SK-MEL-5 (cell line): ENCODE measurements at regions not wholly inside any gene's neighbourhood (a gene's known extent, or its start where the extent isn't known, plus 50 kb on each side); places are given as distances from the start of the nearest gene placed in this dataset.

Source experiments
- DNase-seq: peaks from one replicate; pipeline ENCODE4 v3.0.0-alpha.2; 2016; ENCODE audit warnings: low read depth, low spot score
- in situ Hi-C: cut with HindIII; loops from 2 replicates; pipeline ENCODE4 v1.10.0; 2016; ENCODE audit warnings: low sequenced_read_pairs, high pct_unique_total_duplicates, low pct_unique_long_range_greater_than_20kb

DNA sequence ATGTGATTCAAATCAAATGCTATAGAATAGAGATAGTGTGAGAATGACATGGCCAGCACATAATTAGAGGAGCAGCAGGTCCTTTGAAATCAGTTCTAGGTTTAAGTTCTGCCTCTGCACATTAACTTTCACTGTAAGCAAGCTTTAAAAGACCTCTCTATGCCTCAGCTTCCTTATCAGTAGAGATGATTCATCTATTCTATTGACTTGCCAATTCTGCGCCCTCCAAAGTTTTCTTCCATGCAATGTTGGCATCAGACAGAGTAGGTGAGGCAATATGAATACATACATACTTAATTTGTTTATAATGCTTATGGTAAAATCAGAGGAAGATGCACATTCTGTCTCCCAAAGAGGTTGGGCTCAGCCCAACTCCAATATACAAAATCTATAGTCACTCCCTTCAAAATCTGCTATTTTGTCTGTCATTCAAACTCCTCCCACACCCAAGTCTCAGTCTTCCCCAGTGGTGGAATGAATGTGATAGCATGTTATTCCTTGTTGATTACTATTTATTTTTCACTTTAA is 525.5 kb downstream of the RFC3 start:
- DNase-seq = no peak
- in situ Hi-C loops = no loop called here

GRCh38 chr13:34344816-34345215 is 526.9 kb downstream of the RFC3 start:
- in situ Hi-C loops = no loop called here

GRCh38 chr13:34345258-34345965 is 527.5 kb downstream of the RFC3 start:
- in situ Hi-C loops = no loop called here
- no peak for DNase-seq

More at GRCh38 chr13:34344816-34345215, 526.9 kb downstream of the RFC3 start:
- no peak for DNase-seq

DNA sequence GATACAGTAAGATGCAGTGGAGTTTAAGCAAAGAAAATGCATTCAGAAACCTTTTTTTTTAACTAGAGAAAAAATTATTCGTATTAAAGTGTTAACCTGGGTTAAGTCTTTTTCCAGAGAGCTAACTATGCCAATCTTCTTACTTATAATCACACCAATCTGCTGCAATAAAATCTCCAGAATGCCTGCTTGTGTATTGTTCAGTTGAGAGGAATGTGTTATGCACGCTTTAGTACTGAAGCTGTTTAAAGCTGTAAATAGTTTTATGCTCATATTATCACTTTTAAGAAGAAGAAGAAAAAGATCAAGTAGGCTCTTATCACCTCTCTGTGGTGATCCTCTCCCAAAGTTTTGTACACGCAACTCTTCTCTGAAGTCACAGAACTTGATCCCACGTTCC is 528.7 kb downstream of the RFC3 start:
- DNase-seq = no peak
- in situ Hi-C loops = no loop called here

GRCh38 chr13:34347784-34348573 is 530.0 kb downstream of the RFC3 start:
- in situ Hi-C loops = no loop called here
- peak; percentile 26 for DNase-seq

GRCh38 chr13:34349091-34349722 is 531.3 kb downstream of the RFC3 start:
- in situ Hi-C loops = no loop called here
- DNase-seq = no peak

GRCh38 chr13:34350671-34351070 is 532.7 kb downstream of the RFC3 start:
- in situ Hi-C loops = no loop called here
- no peak for DNase-seq

DNA sequence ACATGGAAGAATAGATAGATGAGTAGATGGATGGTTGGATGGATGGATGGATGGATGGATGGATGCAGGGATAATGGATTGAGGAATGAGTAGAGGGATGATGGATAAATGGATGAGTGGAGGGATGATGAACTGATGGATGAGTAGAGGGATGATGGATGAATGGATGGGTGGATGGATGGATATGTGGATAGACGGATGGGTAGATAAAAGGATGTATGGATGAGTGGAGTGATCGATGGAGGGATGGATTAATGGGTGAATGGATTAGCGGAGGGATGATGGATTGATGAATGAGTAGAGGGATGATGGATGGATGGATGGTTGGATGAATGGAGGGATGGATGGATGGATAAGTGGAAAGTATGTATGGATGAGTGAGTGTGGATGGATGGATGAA is 533.2 kb downstream of the RFC3 start:
- DNase-seq = no peak
- in situ Hi-C loops = no loop called here

DNA sequence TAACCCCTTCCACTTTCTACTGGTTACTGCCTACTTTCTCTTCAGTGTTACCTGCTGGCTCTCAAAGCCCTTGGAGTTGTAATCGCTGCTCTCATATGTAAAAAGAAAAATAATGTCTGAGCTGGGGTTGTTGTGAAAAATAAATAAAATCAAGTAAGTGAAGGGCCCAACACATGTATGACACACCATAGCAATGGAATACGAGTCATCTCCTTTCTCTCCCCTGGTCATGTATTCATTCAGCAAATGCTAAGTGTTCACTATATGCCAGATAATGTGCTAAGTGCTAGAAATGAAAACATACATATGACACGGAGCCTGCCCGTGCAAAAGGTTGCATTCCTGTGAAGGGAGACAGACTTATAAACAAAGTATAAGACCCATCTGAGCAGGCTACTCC is 535.0 kb downstream of the RFC3 start:
- in situ Hi-C loops = no loop called here
- DNase-seq = no peak

DNA sequence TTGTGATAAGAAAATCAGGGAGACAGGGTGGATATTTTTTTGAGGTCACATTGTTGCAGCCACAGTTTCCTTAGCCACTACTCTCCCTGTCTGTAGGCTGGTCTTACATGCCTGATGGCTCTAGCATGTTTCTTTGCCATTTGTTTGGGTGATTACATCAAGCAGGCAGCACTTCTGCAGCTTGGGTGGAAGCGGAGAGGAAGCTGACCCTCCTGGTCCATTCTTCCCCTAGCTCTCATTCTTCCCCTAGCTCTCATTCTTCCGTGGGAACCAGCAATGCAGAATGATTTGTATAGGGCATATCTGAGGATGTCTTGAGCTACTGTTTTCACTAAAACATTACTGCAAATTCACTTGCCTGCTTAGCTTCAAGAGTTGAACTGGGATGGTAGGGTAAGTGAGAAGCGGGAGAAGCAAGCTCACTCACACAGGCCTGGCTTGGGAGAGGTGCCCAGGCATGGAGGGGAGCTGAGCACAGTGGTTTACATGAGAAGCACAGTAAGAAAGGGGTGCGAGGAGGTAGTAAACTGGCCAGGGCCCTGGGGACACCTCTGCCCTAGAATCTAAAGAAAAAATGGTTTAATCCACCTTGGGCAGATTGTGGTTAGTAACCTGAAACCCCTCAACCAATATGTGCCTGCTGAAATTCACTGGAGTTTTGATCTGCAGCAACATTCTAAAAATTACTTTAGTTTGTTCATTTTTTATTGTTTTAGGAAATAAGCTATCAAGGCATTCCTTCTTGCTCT is 538.9 kb downstream of the RFC3 start:
- DNase-seq = no peak
- in situ Hi-C loops = no loop called here

- in situ Hi-C loops = no loop called here
- DNase-seq = no peak
Observed at GRCh38 chr13:34357435-34358232, 539.7 kb downstream of the RFC3 start.

- DNase-seq = no peak
- in situ Hi-C loops = no loop called here
Observed at GRCh38 chr13:34358811-34359513, 541.0 kb downstream of the RFC3 start.

- DNase-seq = no peak
- in situ Hi-C loops = no loop called here
Observed at GRCh38 chr13:34360702-34361101, 542.8 kb downstream of the RFC3 start.

DNA sequence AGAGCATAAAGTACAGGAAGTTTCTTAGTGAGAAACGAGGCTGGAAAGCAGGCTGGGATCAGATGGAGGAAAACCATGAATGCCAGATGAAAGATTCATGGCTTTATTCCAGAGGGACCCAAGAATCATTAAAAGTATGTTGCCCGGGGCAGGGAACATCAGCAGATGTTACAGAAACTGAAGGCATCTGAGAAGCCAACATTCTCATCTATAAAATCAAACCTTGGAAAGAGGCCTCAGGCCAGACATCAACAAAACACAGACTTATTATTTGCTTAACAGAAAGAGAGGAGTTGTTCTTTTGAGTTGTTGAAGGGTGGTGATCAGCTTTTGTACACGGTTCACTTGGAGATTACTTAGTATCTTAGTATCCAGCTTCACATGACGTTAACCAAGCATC is 543.6 kb downstream of the RFC3 start:
- DNase-seq = peak; percentile 95
- in situ Hi-C loops = no loop called here

DNA sequence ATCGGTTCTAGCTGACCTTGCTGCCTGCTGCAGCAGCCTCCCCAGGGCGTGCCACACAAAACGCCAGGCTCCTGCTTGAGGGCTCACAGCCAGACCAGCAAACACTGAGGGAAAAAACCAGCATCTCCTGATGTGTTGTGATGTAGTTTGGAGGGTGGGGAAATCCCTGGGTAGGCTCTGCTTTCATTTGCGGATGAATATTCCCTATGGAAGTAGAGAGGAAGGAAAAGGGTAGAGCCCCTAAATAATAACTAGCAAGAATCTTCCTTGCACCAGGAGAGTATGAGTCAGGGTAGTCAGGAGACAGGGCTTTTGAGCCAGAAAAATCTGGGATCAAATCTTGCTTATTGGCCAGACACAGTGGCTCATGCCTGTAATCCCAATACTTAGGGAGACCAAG is 545.3 kb downstream of the RFC3 start:
- in situ Hi-C loops = no loop called here
- DNase-seq = no peak

DNA sequence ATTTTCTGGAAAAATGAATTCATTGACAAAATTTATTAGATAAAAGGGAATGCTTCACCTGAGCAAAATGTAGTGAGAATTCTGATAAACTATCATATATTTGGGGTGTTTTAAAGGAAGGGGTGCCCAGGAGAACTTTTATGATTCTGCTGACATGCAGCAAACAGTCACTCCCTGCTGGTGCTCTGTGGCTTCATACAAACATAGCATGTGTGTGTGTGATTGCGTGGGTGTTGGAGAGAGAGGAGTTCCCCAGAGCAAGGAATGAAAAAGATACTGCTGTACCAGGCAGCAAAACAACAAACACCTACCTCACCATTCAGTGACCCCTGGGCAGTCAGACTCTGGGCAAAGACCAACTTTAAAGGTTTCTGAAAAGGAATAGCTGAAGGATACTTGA is 546.7 kb downstream of the RFC3 start:
- no peak for DNase-seq
- in situ Hi-C loops = no loop called here

GRCh38 chr13:34369931-34370330 is 552.0 kb downstream of the RFC3 start:
- DNase-seq = no peak

More at GRCh38 chr13:34369931-34370330, 552.0 kb downstream of the RFC3 start:
- in situ Hi-C loops = no loop called here
